Parathyroid adenoma (tissue), 2 donors: ENCODE measurements at regions not wholly inside any gene's neighbourhood (a gene's known extent, or its start where the extent isn't known, plus 50 kb on each side); places are given as distances from the start of the nearest gene placed in this dataset.
"Not testable (repeated sequence)": the region's sequence is repeated elsewhere in the genome, so short reads cannot be mapped to it uniquely, and the experiment has no call there.

ENCODE experiments used
- H2AFZ ChIP-seq: fragments of 300-600 bp; sonication (generic); one replicate; pipeline ENCODE4 v1.7.0; 2017; ENCODE audit warnings: antibody characterized with exemption, mild to moderate bottlenecking
- H3K27ac ChIP-seq: fragments of 300-600 bp; sonication (generic); one replicate; pipeline ENCODE4 v1.7.0; 2017
- H3K27me3 ChIP-seq: fragments of 300-600 bp; sonication (generic); one replicate; pipeline ENCODE4 v1.7.0; 2017; ENCODE audit warnings: low read length; ENCODE audit not compliant: control insufficient read depth, insufficient read depth
- H3K36me3 ChIP-seq: fragments of 300-600 bp; sonication (generic); one replicate; pipeline ENCODE4 v1.7.0; 2017; ENCODE audit warnings: low read length; ENCODE audit not compliant: control insufficient read depth, insufficient read depth
- H3K4me1 ChIP-seq: fragments of 300-600 bp; sonication (generic); one replicate; pipeline ENCODE4 v1.7.0; 2017; ENCODE audit warnings: control low read depth
- H3K4me2 ChIP-seq: fragments of 300-600 bp; sonication (generic); one replicate; pipeline ENCODE4 v1.7.0; 2017; ENCODE audit warnings: low read length
- H3K4me3 ChIP-seq: fragments of 300-600 bp; sonication (generic); one replicate; pipeline ENCODE4 v1.7.0; 2017; ENCODE audit warnings: low read depth, low read length
- H3K79me2 ChIP-seq: fragments of 300-600 bp; sonication (generic); one replicate; pipeline ENCODE4 v1.7.0; 2017; ENCODE audit warnings: control low read depth
- H3K9ac ChIP-seq: fragments of 300-600 bp; sonication (generic); one replicate; pipeline ENCODE4 v1.7.0; 2017; ENCODE audit warnings: mild to moderate bottlenecking
- H3K9me3 ChIP-seq: fragments of 300-600 bp; sonication (generic); one replicate; pipeline ENCODE4 v1.7.0; 2017; ENCODE audit warnings: low read length; ENCODE audit not compliant: control insufficient read depth
- CTCF ChIP-seq: fragments of 300-600 bp; sonication (generic); IDR thresholded peaks from one replicate; pipeline ENCODE4 v1.7.0; 2017; ENCODE audit warnings: antibody characterized with exemption, mild to moderate bottlenecking
- donor health status: primary hyperparathyroidism.

- no peak overlapping the region for H2AFZ ChIP-seq
- no peaks in the 10 kb centered on the region for H3K79me2 ChIP-seq
- H3K4me1 ChIP-seq = no peaks in the 10 kb centered on the region
- no peak overlapping the region for H3K9ac ChIP-seq
- no peak for TF ChIP-seq CTCF
- no peaks in the 10 kb centered on the region for H3K36me3 ChIP-seq
- H3K4me2 ChIP-seq = no peak overlapping the region
- H3K27me3 ChIP-seq = no peaks in the 10 kb centered on the region
- no peak overlapping the region for H3K27ac ChIP-seq
- no peaks in the 10 kb centered on the region for H3K9me3 ChIP-seq
- no peak overlapping the region for H3K4me3 ChIP-seq
Observed at GRCh38 chr21:35521293-35521692, 472.2 kb upstream of the RUNX1 start.

GRCh38 chr21:35520856-35521255, 471.8 kb upstream of the RUNX1 start:
- no peaks in the 10 kb centered on the region for H3K36me3 ChIP-seq
- no peaks in the 10 kb centered on the region for H3K27me3 ChIP-seq
- no peak overlapping the region for H3K4me2 ChIP-seq
- no peak overlapping the region for H2AFZ ChIP-seq
- no peaks in the 10 kb centered on the region for H3K9me3 ChIP-seq
- H3K79me2 ChIP-seq = no peaks in the 10 kb centered on the region
- H3K4me3 ChIP-seq = no peak overlapping the region
- H3K4me1 ChIP-seq = no peaks in the 10 kb centered on the region
- TF ChIP-seq CTCF = no peak
- H3K9ac ChIP-seq = no peak overlapping the region
- H3K27ac ChIP-seq = no peak overlapping the region

- no peaks in the 10 kb centered on the region for H3K36me3 ChIP-seq
- no peak overlapping the region for H3K4me2 ChIP-seq
- no peaks in the 10 kb centered on the region for H3K4me1 ChIP-seq
- no peaks in the 10 kb centered on the region for H3K27me3 ChIP-seq
- H3K79me2 ChIP-seq = no peaks in the 10 kb centered on the region
- no peak overlapping the region for H3K4me3 ChIP-seq
- no peaks in the 10 kb centered on the region for H3K9me3 ChIP-seq
- no peak overlapping the region for H3K9ac ChIP-seq
- H2AFZ ChIP-seq = no peak overlapping the region
- no peak overlapping the region for H3K27ac ChIP-seq
- no peak for TF ChIP-seq CTCF
Observed at GRCh38 chr21:35520302-35520701, 471.2 kb upstream of the RUNX1 start.

- no peak for TF ChIP-seq CTCF
- Histone ChIP-seq H3K9ac (no peak overlapping the region), H3K27ac (no peak overlapping the region), H3K4me1 (no peaks in the 10 kb centered on the region), H2AFZ (no peak overlapping the region), H3K36me3 (no peaks in the 10 kb centered on the region), H3K4me3 (no peak overlapping the region), H3K27me3 (no peaks in the 10 kb centered on the region), H3K4me2 (no peak overlapping the region), H3K79me2 (no peaks in the 10 kb centered on the region), H3K9me3 (no peaks in the 10 kb centered on the region)
Observed at GRCh38 chr21:35517865-35518264, 468.8 kb upstream of the RUNX1 start.

- H2AFZ ChIP-seq, H3K4me2 ChIP-seq, H3K4me3 ChIP-seq, H3K27ac ChIP-seq, H3K9me3 ChIP-seq, H3K9ac ChIP-seq, H3K4me1 ChIP-seq, H3K36me3 ChIP-seq, H3K79me2 ChIP-seq, H3K27me3 ChIP-seq: not testable (repeated sequence)
Observed at GRCh38 chr21:35516292-35516691, 467.2 kb upstream of the RUNX1 start.
